SK-N-SH (cell line): ENCODE measurements at regions not wholly inside any gene's neighbourhood (a gene's known extent, or its start where the extent isn't known, plus 50 kb on each side); places are given as distances from the start of the nearest gene placed in this dataset.

ENCODE experiments used
- CHD2 ChIP-seq: fragments of 150-350 bp; IDR thresholded peaks from 2 replicates; pipeline ENCODE4 v1.6.1; 2018; ENCODE audit warnings: low read length; ENCODE audit not compliant: partially characterized antibody
- GABPA ChIP-seq: IDR thresholded peaks from 2 replicates; pipeline ENCODE4 v1.4.0; 2012; ENCODE audit warnings: low read depth, mild to moderate bottlenecking
- MAX ChIP-seq: IDR thresholded peaks from 2 replicates; pipeline ENCODE4 v1.4.0; 2012; ENCODE audit warnings: low read depth
- MXI1 ChIP-seq: IDR thresholded peaks from 2 replicates; pipeline ENCODE4 v1.6.1; 2012; ENCODE audit warnings: mild to moderate bottlenecking, low read depth, low read length, improper control_type of control experiment
- NRF1 ChIP-seq: IDR thresholded peaks from 2 replicates; pipeline ENCODE4 v1.6.1; 2012; ENCODE audit warnings: low read depth, mild to moderate bottlenecking, low read length
- POLR2AphosphoS5 ChIP-seq: IDR thresholded peaks from 2 replicates; pipeline ENCODE4 v1.6.1; 2012; ENCODE audit warnings: low read depth, low read length
- TAF1 ChIP-seq: IDR thresholded peaks from 2 replicates; pipeline ENCODE4 v1.6.1; 2012; ENCODE audit warnings: low read depth, mild to moderate bottlenecking, low read length, moderate library complexity, borderline replicate concordance
- TCF12 ChIP-seq: IDR thresholded peaks from 2 replicates; pipeline ENCODE4 v1.4.0; 2012
- YY1 ChIP-seq: IDR thresholded peaks from 2 replicates; pipeline ENCODE4 v1.4.0; 2012; ENCODE audit warnings: low read depth, mild to moderate bottlenecking
- ZBTB33 ChIP-seq: IDR thresholded peaks from 2 replicates; pipeline ENCODE4 v1.4.0; 2012; ENCODE audit warnings: low read depth, borderline replicate concordance
- TF ChIP-seq, protein P1 (sequence below): fragments of 200-600 bp; sonication (generic); IDR thresholded peaks from 2 replicates; pipeline ENCODE4 v1.6.1; 2017; ENCODE audit warnings: antibody characterized with exemption, mild to moderate bottlenecking, moderate library complexity

DNA sequence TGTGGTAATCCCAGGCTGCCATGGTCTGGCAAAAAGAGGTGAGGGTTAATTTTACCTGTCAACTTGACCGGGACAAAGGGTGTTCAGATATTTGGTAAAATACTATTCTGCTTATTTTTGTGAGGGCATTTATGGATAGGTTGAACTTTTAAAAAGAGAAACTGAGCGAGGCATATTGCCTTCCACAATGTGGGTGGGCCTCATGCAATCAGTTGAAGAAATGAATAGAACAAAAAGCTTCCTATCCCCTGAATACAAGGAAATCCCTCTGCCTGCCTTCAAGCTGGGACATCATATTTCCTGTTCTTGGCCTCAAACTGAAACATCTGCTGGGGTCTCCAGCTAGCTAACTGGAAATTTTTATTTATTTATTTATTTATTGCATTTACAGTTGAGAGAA, 734.7 kb downstream of the IRX1 start:
- TF ChIP-seq, protein P1, sequence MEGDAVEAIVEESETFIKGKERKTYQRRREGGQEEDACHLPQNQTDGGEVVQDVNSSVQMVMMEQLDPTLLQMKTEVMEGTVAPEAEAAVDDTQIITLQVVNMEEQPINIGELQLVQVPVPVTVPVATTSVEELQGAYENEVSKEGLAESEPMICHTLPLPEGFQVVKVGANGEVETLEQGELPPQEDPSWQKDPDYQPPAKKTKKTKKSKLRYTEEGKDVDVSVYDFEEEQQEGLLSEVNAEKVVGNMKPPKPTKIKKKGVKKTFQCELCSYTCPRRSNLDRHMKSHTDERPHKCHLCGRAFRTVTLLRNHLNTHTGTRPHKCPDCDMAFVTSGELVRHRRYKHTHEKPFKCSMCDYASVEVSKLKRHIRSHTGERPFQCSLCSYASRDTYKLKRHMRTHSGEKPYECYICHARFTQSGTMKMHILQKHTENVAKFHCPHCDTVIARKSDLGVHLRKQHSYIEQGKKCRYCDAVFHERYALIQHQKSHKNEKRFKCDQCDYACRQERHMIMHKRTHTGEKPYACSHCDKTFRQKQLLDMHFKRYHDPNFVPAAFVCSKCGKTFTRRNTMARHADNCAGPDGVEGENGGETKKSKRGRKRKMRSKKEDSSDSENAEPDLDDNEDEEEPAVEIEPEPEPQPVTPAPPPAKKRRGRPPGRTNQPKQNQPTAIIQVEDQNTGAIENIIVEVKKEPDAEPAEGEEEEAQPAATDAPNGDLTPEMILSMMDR, result no peak
- TF ChIP-seq CHD2 (no peak), TCF12 (no peak), TAF1 (no peak), MAX (no peak), GABPA (no peak), NRF1 (no peak), POLR2AphosphoS5 (no peak), MXI1 (no peak), YY1 (no peak), ZBTB33 (no peak)
